ENCODE measurements at regions not wholly inside any gene's neighbourhood (a gene's known extent, or its start where the extent isn't known, plus 50 kb on each side); places are given as distances from the start of the nearest gene placed in this dataset.
"Not testable (repeated sequence)": the region's sequence is repeated elsewhere in the genome, so short reads cannot be mapped to it uniquely, and the experiment has no call there.

- H3K4me3 ChIP-seq (ENCODE audit: control insufficient read depth, low read depth, low read length): no peak overlapping the region
- no peak for DNase-seq (ENCODE audit: low read depth)
- no peak for TF ChIP-seq CTCF (conservative IDR thresholded peaks at IDR 0.05; ENCODE audit: control insufficient read depth, insufficient read depth, low read depth, low read length)
Measured at GRCh38 chr19:33866696-33867095, 70.0 kb downstream of the KCTD15 start.

GRCh38 chr19:33868076-33868735 is 71.5 kb downstream of the KCTD15 start:
- H3K4me3 ChIP-seq (ENCODE audit: control insufficient read depth, low read depth, low read length): no peak overlapping the region
- no peak for TF ChIP-seq CTCF (conservative IDR thresholded peaks at IDR 0.05; ENCODE audit: control insufficient read depth, insufficient read depth, low read depth, low read length)
- DNase-seq (ENCODE audit: low read depth): no peak

GRCh38 chr19:33868788-33869412 is 72.2 kb downstream of the KCTD15 start:
- TF ChIP-seq CTCF (conservative IDR thresholded peaks at IDR 0.05; ENCODE audit: control insufficient read depth, insufficient read depth, low read depth, low read length): no peak
- DNase-seq (ENCODE audit: low read depth): no peak
- H3K4me3 ChIP-seq (ENCODE audit: control insufficient read depth, low read depth, low read length): no peak overlapping the region

GRCh38 chr19:33870298-33870932 is 73.7 kb downstream of the KCTD15 start:
- not testable (repeated sequence) for H3K4me3 ChIP-seq (ENCODE audit: control insufficient read depth, low read depth, low read length); DNase-seq (ENCODE audit: low read depth)

GRCh38 chr19:33871605-33872004 is 74.9 kb downstream of the KCTD15 start:
- no peak for TF ChIP-seq CTCF (conservative IDR thresholded peaks at IDR 0.05; ENCODE audit: control insufficient read depth, insufficient read depth, low read depth, low read length)
- no peak overlapping the region for H3K4me3 ChIP-seq (ENCODE audit: control insufficient read depth, low read depth, low read length)
- no peak for DNase-seq (ENCODE audit: low read depth)

- no peak overlapping the region for H3K4me3 ChIP-seq (ENCODE audit: control insufficient read depth, low read depth, low read length)
- no peak for DNase-seq (ENCODE audit: low read depth)
- no peak for TF ChIP-seq CTCF (conservative IDR thresholded peaks at IDR 0.05; ENCODE audit: control insufficient read depth, insufficient read depth, low read depth, low read length)
Measured at GRCh38 chr19:33872445-33873320, 76.0 kb downstream of the KCTD15 start.
